AG20443 (cell line): ENCODE measurements at regions not wholly inside any gene's neighbourhood (a gene's known extent, or its start where the extent isn't known, plus 50 kb on each side); places are given as distances from the start of the nearest gene placed in this dataset.
"Not testable (repeated sequence)": the region's sequence is repeated elsewhere in the genome, so short reads cannot be mapped to it uniquely, and the experiment has no call there.

Source experiments
- DNase-seq: peaks from one replicate; pipeline ENCODE4 v3.0.0; 2012; ENCODE audit warnings: low spot score, mixed read lengths

DNA sequence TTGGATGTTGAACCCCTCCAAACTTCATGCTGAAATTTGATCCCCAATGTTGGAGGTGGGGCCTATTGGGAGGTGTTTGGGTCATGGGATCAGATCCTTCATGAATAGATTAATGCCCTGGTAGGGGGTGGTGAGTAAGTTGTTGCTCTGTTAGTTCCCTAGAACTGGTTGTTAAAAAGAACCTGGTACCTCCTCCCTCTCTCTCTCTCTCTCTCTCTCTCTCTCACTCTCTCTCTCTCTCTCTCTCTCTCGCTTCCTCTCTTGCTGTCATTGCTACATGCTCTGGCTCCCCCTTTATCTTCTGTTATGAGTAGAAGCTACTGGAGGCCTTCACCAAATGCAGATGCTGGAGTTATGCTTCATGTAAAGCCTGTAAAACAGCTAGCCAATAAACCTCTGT is 498.2 kb upstream of the NR5A2 start:
- DNase-seq: no peak

DNA sequence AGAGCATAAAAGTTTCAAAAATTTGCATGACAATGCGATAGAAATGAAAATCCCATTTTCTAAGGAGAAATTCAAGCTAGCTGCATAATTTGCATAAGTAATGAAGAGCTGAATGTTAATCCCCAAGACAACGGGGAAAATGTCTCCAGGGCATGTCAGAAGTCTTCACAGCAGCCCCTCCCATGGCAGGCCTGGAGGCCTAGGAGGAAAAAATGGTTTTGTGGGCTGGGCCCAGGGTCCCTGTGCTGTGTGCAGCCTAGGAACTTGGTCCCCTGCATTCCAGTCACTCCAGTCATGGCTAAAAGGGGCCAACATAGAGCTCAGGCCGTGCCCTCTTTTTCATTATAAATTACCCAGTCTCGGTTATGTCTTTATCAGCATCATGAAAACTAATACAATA is 494.1 kb upstream of the NR5A2 start:
- DNase-seq: not testable (repeated sequence)

DNA sequence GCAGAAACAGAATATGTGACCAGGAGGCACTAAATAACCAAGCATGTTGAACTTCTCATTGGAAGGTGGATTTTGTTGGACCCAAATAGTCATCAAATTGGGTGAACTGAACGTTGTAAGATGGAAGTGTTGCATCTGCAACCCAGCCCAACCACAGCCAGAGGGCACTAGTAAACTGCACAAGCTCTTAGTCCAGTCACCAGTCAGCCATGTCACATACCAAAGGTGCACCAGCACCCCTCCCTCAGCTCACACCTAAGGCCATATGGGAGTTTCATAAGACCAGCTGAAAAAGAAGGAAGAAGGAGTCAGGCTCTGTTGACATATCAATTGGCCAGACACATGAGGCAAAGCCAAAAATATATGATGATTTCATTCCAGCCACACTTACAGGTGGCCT is 481.7 kb upstream of the NR5A2 start:
- no peak for DNase-seq

DNA sequence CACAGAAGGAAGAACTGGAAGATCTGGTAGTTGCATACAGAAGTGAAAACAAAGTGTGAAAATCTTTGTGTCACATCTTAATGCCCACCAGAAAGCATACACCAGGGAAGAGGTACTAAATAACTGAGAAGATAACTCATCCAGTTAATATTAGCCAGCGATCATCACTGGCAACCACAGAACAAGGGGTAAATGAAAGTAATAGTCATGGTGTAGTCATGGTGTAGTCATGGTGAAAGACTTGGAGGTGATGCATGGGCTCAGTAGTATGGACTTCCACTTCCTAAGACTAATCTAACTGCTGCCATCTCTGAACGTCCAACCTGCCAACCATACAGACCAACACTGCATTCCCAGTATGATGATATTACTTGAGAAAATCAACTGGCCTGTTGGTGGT is 481.2 kb upstream of the NR5A2 start:
- no peak for DNase-seq

DNA sequence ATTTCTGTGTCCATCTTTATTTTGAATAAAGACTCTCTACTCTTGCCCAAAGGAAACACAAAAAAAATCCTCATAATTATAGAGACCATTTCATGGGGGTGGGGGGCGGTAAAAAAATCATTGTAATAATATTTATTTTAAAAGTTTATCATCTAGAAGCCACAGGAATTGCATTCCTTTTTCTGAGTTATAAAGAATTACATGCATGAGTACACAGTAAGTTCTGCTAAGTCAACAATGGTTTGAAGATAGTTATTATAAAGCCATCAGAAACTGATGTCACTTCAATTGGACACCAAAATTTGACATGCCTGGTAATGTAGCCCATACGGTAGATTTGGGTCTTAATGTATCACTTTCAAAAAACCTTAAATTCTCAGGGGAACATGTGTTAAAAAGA is 478.1 kb upstream of the NR5A2 start:
- no peak for DNase-seq

DNA sequence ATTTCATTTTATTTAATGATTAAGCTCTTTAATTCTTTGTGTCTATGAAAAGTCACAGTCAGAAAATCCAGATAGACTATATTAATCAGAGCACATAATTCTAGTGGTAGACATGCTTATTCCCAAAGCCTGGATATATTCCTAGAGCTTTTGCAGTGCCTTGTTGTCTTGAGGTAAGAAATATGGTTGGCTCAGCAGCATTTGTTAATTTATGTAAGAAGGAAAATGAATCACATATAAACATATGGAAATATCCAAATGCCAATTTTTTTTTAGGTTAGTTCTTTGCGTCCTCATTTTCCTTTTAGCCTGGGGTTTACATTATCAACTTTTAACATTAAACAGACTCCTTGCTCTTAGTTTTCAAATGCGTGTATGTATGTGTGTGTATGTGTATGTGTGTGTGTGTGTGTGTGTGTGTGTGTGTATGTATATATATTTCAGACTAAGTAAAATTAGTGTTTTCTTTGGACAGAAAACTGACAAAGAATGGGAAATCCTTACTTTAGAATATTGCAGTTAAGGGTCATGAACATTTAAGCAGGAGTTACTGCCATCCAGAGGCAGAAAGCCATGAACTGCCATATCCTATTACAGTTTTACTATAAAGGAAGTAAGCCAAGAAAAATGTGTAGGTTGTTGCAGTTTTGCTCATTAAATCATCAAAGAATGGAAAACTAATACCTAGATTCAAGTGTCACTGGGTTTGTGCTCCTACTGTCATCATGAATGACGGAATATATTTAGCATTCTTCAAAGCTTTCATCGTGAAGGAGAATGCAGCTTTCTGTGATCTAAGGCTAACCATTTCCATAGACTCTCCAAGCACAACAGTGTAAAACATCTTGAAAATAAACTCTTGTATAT is 477.1 kb upstream of the NR5A2 start:
- no peak for DNase-seq

DNA sequence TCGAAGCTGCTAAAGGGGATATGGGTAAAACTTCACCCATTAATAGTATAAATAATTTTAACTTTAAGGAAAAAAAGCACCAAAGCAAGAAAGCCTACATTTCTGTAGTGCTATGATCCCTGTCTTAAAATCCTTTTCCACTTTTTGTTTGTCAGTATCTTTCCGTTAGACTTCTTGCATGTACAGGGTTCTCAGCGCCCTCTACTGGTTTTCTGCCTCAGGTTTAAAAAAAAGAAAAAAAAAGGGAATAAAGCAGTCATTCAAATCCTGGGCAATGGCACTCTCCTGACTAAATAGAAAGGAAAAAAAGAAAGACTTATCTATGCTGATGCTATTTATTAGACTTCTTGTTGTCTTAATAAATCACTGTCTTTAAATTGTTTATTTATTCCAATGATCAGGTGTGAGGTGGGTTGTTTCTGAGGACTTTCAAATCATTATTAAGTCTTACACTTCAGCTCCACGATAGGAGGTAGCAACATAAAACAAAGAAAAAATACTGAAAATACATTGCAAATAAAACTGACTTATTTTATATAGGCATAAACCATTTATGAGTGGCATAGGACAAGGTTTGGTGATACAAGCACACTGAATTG is 475.4 kb upstream of the NR5A2 start:
- DNase-seq: peak; percentile 52

DNA sequence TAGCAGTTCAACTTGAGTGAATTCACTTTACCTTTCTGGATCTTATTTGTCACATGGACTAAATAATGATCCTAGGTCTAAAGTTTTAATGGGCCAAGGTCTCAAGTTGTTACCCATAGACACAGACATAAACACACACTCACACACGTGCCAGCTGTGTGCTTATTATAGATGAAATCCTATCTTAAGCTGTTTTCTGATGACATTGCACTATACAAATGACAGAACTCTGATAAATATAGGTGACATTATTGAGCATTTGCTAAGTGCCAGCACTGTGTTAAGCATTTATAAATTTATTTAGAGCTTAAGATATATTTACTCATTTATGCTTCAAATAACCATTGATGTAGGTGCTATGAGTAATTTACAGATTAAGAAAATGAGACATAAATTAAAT is 474.4 kb upstream of the NR5A2 start:
- DNase-seq: no peak

DNA sequence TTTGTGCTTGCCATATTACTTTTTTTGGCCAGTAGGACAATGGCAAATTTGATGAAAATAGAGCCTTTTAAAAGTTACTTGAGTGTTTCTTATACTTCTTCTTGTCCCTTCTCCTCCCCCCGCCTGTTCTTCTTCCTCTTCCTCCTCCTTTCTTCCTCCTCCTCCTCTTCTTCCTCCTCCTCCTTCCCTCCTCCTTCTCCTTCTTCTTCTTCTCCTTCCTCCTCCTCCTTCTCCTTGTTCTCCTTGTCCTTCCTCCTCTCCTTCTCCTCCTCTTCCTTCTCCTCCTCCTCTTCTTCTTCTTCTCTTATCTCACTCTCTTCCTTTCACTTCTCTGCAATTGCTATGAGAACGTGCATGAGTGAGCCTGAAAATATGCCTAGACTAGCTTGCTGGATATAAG is 466.2 kb upstream of the NR5A2 start:
- DNase-seq: no peak

DNA sequence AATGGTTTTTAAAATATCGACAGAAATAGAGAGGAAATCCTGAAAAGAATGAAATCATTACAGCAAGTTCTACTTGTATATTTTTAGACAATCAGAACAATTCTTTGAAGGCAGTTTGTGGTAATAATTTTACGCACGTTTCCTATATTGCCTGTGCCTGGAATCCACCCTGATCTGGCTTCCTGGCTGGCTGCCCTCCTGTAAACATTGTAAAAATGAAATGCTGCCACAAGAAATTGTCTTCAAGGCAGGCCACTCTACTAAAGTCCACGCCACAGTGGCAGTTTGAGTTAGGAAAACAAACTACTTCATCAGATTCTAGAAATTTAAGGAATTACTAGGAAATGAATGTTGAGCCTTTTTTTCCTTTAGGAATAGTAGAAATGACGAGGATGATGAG is 454.5 kb upstream of the NR5A2 start:
- no peak for DNase-seq

DNA sequence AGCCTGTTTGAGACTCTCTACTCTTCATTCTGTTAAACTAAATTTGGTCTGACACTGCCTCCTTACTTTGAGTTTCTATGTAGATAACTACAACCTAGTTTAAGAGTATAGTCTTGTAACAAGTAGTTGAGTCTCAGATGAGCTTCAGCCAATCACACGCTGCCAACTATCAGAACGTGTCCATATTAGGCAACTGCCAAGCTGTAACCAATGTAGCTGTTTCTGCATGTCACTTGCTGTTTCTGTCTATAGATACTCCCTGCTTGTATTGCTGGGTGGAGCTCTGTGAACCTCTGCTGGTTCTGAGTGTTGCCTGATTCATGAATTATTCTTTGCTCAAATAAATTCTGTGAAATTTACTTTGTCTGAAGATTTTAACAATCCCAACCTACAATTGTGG is 452.6 kb upstream of the NR5A2 start:
- DNase-seq: no peak

DNA sequence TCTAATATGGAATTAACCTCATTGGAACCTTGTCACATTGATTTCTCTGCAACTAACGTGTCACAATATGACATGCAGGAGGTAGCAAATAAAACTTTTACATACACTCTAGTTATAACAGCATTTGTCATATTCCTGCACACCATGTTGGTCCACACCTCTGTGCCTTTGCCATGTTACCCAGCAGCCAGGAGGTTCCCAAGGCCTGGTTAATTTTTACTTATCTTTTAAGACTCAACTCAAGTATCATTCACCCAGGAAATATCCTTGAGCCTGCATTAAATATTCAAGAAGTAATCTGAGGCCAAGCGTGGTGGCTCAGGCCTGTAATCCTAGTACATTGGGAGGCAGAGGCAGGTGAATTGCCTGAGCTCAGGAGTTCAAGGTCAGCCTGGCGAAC is 447.2 kb upstream of the NR5A2 start:
- no peak for DNase-seq

DNA sequence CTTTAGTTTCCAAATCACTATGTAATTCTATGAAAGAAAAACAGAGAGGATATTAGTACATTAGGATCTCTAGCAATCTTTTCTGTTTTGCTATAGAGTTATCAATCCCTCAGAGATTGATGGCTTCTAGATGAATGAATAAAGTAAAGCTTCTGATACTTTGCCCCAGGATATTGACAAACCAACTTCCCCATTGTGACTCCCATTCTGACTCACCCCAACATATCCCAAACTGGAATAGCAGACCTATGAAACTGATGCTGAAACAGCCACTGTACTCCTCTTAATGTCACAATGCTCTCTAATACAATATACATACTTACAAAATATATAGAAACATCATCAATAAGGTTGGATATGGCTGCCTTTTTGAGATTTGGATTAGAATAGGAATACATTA is 442.1 kb upstream of the NR5A2 start:
- no peak for DNase-seq

DNA sequence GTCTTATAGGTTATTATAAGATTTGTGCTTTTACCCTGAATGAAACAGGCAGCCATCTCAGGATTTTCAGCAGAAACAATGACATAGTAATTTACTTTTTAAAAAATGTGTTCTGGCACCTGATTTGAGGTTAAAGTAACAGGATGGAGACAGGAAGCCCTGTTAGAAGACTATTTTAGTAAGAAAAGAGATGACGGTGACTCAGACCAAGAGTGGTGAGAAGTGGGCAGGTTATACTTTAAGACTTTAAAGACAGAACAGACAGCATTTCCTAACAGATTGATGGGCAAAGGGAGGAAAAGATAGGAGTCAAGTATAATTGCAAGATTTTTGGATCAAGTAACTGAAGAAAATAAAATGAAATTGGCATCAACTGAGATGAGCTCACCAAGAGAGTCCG is 436.8 kb upstream of the NR5A2 start:
- no peak for DNase-seq

DNA sequence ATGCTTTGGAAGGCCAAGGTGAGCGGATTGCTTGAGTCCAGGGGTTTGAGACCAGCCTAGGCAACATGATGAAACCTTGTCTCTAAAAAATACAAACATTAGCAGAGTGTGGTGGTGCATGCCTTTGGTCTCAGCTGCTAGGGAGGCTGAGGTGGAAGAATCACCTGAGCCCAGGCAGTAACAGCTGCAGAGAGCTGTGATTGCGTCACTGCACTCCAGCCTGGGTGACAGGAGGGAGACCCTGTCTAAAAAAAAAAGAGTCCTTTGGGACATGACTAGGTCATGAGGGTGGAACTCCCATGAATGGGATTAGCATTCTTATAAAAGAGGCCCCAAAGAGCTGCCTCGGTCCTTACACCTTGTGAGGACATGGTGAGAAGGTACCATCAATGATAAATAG is 436.0 kb upstream of the NR5A2 start:
- DNase-seq: no peak

DNA sequence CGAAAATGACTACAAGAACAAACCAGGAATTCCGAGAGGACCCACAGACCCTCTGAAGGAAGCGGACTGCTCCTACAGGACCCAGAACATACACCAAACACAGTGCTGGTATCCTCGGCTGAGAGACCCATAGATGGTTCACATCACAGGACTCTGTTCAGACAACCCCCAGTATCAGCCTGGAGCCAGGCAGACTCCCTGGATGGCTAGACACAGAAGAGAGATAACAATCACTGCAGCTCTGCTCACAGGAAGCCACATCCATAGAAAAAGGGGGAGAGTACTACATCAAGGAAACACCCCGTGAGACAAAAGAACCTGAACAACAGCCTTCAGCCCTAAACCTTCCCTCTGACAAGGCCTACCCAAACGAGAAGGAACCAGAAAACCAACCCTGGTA is 434.0 kb upstream of the NR5A2 start:
- no peak for DNase-seq

DNA sequence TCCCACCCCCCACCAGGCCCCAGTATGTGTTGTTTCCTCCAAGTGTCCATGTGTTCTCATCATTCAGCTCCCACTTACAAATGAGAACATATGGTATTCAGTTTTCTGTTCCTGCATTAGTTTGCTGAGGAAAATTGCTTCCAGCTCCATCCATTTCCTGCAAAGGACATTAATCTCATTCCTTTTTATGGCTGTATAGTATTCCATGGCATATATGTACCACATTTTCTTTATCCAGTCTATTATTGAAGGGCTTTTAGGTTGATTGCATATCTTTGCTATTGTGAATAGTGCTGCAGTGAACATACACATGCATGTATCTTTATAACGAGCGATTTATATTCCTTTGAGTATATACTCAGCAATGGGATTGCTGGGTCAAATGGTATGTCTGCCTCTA is 431.1 kb upstream of the NR5A2 start:
- DNase-seq: not testable (repeated sequence)

DNA sequence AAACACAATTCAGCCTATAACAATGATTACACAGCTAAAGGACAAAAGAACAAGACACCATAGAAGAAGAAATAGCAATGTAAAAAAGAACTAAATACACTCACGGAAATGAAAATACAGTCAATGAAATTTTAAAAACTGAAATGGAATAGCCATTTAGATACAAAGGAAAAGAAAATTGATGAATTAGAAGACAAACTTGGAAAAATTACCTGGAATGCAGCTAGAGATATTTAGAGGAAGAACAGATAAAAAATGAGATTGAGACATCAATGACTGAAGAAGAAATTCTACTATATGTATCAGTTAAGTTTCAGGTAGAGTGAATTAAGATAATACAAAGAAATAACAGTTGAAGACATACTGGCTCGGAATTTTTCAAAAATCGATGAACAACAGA is 430.4 kb upstream of the NR5A2 start:
- no peak for DNase-seq

DNA sequence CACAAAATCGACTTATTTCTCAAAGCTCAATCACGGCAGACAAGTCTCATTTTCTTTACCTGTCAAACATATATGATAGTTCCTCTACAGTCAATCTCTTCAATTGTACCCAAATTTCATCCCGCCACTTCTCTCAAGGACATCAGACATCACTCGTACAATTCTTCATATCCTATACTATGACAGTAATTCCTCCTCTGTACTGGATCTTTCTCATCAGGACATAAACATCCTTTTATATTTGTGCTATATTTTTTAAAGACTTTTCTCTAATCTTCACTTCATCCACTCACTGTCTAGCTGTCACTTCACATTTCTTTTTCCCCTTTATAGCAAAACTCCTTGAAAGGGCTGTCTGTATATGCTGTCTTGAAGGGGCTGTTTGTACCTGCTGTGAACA is 419.1 kb upstream of the NR5A2 start:
- DNase-seq: no peak

DNA sequence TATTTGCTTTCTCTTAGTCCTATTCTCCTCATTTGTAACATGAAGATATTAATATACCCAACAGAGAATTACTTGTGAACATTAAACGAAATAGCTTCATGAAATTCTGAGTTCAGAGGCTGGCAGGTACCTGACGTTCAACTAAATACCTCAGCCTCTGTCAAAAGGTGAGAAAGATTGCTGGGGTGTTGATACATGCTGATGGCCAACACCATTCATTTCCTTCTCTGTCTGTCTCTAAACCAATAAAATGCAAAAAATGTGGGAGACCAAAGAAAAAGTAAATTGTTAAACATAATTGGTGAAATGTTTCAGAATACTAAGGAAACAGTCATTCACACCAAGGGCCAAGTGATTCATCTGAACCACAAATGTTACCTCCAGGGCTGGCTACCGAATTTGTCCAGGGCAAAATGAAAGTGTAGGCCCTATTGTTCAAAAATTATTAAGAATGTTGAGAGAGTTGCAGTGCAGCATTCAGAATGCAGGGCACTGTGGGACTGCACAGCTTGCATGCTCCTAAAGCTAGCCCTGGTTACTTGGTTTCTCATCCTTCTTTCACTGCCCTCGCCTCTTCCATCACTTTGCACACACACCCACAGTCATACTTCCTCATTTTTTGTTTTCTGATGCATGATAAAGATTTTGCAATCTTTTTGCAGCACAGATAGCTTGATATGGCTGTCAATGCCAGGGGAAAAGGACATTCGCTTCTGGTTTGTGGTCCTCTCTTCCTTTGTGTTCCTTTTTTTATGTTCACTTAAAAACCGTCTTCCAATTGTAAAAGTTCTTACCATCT is 414.3 kb upstream of the NR5A2 start:
- DNase-seq: peak; percentile 19

DNA sequence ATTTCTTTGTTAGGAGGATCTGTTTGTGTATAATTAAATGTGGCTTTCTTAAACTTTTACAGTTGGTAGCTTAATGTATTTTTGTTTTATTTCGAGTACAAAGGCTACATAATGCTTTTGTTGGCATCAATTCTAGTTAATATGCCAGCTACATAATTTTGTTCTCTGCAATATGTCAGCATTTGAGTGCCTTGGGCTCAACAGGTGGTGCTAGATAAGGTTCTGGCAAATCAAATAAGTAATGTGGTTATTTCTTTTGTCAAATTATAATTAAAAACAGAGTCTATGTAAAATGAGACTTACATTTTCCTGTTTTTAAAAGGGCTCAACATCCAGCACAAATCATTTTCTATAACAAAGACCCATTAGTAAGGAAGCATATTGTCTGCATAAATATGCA is 410.6 kb upstream of the NR5A2 start:
- no peak for DNase-seq

DNA sequence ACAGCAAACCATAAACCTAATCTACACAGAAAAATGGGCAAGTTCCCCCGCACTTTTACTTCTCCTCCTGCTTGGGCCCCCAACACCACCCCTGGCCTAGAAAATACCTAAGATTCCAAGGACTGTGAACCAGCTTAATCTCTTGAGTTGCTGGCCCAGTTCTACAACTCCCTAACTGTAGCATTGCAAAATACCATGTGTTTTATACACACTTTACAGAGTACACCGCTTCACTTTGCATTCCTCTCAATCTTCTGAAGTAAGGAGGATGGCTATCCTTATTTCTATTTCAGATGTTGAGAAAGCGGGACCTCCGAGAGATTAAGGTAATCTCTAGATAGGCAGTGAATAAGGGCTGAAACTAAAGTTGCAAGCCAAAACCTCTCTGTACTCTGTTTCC is 408.3 kb upstream of the NR5A2 start:
- no peak for DNase-seq

DNA sequence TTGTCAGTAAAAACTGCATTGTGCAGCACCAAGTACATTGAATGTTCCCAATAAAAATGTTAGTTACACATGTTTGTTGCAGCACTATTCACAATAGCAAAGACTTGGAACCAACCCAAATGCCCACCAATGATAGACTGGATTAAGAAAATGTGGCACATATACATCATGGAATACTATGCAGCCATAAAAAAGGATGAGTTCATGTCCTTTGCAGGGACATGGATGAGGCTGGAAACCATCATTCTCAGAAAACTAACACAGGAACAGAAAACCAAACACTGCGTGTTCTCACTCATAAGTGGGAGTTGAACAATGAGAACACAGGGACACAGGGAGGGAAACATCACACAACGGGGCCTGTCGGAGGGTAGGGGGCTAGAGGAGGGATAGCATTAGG is 401.3 kb upstream of the NR5A2 start:
- DNase-seq: not testable (repeated sequence)
